Lung microvascular endothelial cell (primary cell): ENCODE measurements at regions not wholly inside any gene's neighbourhood (a gene's known extent, or its start where the extent isn't known, plus 50 kb on each side); places are given as distances from the start of the nearest gene placed in this dataset.

Experiments used
- DNase-seq, 2 donors: peaks; one replicate each; pipeline versions ENCODE4 v3.0.0 to v3.0.0-alpha.2; 2010; ENCODE audit warnings: low read depth in 2 of 2

DNA sequence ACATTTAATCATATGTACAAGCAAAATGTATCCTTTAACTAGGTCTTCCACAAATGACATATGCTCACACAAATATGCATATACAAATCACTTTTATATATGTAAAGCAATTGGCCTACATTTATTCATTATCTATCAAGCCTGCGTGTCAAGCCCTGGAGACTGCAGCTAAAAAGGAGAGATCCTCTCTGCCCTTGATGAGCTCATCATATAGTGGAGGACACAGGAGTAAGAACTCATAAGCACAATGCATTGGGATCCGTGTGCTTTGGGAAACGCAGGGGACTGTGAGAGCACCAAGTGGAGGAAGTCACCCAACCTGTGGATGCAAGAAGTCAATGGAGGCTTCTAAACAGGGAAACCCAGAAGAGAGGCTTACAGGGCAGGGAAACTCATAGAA, 735.7 kb downstream of the BCL11B start:
- no peak for DNase-seq

DNA sequence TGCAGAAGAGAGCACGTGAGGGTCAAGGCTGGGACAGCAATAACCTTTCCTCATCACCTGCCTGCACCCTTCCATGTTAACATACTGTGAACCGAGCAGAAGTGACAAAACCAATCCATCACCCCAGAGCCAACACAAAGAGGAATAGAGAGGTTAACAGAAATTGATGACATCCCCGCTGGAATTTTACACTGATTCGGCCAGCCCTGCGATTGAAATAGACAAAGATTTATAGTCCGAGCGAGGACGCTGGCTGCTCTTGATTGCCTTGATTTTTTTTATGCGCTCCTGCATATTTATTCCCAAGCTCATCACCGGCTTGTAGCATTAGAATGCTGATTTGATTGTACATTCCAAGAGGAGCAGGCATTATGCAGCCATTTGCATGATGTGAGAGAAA, 729.7 kb downstream of the BCL11B start:
- no peak for DNase-seq

DNA sequence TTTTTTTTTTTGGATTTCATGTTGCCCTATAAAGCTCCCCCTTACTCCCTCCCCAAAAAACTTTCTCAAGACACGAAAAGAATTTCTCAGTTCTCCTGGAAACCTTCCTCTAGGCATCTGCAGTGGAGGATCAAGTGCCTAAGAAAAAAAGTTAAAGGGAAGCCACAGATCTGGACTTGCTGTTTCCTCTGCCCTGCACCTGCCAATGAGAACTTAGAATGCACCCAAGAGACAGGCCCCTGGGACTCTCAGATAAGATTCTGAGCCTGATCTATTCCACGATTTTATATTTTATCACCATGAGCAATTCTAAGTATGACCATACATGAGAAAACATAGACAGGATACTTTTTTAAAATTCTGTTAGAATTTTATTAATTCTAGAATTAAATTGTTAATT, 728.9 kb downstream of the BCL11B start:
- DNase-seq = no peak

DNA sequence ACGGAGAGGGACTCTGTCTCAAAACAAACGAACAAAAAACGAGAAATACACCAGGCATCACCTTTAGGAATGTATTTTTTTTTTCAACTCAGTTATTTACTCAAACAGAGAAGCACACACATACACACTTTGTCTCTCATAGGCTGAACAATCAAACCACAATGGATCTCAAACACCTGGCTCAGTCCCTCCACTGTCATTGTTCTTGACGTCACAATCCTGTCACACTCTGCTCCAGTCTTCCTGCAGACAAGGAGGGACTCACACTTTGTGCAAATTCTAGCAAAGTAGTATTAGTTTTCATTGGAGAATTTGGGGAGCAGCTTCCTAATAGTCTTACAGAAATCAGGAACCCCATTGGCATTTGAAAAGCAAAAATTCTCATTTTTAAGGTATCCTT, 727.8 kb downstream of the BCL11B start:
- DNase-seq = no peak

DNA sequence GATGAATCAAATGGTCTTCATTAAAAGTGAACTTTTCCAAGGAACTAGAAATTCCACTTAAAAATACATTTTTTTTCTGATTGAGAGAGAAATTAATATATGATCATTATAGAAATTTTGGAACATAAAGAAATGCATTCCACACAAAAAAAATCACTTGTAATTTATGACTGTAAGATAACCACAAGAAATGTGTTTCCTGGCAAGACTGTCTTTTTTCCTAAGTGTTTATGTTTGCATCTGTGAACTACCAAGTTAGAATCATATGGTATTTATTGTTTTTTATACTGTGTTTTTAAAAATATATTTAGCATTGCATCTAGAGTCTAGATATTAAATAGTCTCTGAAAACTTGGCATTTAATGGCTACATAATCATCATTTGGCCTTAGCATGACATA, 726.8 kb downstream of the BCL11B start:
- DNase-seq = no peak

DNA sequence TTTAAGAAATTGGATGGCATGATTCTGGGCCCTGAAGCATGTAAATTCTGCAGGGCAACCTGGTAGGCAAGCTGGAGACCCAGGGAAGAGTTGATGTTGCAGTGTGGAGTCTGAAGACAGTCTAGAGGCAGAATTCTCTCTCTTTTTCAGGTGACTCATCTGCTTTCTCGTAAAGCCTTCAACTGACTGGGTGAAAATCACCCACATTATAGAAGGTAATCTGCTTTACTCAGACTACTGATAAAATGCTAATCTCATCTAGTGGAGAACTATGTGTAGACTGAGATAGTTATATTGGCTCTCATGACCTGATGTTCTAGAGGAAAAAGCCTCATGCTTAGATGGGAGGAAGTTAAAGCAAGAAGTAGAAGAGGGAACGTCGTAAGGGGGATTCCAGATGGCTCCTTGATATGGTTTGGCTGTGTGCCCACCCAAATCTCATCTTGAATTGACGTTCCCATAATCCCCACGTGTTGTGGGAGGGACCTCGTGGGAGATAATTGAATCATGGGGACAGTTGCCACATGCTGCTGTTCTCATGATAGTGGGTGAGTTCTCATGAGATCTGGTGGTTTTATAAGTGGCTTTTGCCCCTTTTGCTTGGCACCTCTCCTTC, 723.8 kb downstream of the BCL11B start:
- DNase-seq = no peak

DNA sequence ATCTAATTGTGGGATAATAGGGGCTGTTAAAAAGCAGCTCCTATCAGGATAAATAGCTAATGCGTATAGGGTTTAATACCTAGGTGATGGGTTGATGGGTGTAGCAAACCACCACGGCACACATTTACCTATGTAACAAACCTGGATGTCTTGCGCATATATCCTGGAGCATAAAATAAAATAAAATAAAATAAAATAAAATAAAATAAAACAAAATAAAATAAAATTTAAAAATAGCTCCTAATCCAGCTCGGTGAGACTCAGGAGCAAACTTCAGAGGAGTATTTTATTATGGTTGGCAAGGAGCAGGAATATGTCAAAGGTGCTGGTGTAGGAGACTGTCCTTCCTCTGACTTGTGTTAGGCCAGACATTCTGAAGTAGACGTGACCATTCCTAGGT, 721.0 kb downstream of the BCL11B start:
- no peak for DNase-seq

DNA sequence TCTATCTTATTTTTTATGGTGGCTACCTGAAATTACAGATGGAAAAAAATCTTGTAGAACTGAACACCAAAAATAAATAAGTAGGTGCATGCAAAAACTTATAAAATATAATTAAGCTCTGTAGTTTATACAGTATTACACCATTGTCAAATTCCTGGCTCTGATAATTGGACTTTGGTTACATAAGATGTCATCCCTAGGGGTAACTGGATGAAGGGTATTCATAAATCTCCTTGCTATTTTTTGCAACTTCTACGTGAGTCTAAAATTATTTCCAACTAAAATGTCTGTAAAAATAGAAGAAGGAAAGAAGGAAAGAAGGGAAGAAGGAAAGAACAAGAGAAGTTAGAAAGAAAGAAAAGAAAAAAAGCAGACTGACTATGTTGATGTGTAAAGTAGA, 716.6 kb downstream of the BCL11B start:
- no peak for DNase-seq

DNA sequence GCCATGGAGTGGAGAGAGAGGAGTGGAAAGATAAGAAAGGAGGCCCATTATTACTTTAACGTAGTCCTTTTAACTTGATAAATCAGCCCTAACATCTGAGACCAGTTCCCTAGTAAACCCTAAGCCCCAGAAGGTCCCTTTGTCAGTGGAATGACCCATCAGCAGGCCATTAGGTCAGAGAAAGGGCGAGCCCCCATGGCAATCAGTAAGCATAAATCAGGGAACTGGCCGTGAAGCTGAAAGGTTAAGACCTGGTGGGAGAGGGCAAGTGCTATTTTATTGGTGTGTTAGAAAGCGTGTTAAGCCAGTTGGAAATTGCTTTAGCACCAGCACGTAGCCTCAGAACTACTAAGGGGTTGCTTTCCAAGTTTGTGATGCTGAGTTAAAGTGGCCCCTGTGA, 708.0 kb downstream of the BCL11B start:
- DNase-seq = no peak

DNA sequence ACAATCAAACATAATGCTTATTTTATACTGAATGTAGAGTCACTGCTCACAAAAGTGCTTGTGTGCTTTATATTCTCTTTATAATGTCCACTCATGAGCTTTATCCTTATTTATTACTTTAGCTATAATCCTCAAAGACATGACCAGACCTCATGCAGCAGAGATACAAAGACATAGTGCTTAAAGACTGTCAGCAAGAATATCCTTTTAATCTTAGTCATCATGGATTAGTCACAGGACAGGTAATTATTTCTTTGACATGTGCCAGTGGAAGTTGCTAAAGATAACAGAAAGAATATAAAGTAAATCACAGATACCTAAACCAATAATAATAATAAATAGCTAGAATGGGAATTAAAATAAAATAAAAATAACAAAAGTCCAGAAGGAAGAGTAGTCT, 707.5 kb downstream of the BCL11B start:
- DNase-seq = no peak

DNA sequence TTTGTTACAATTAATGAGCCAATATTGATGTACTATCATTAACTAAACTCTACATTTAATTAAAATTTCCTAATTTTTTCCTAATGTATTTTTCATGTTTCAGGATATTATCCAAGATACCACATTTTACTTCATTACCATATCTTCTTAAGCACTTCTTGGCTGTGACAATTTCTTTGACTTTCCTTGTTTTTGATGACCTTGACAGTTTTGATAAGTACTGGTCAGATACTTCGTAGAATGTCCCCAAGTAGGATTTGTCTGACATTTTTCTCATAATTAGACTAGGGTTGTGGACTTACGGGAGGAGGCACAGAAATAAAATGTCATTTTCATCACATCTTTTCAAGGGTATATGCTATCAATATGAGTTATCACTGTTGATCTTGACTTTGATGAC, 700.9 kb downstream of the BCL11B start:
- no peak for DNase-seq

DNA sequence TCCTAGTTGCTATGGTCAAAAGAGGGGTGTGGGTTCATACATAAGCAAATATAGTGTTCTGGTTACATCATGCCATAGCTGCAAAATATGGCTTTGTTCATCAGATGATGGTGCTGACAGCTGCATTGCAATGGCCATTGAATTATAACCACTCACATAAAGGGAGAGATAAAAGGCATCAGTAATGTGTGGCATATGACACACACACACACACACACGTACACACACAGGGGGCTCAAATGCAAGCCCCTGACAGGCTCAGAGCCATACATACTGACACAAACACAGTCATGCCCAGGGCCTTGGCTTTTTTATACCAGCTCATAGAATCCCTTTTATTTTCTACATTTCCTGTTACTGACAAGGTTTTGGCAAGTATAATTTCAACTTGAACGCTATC, 698.9 kb downstream of the BCL11B start:
- no peak for DNase-seq

DNA sequence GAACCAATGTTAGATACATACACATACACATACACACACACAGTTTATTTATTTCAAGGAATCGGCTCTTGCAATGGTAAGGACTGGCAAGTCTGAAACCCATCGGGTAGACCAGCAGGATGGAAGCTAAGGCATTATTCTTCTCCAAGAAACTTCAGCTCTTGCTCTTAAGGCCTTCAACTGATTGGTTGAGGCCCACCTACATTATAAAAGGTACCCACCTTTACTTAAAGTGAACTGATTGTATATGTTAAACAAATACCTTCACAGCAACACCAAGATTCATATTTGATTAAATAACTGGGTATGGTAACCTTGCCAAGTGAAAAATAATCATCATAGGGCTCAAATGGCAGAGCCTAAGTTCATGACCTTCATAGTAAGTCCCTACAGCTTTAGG, 695.5 kb downstream of the BCL11B start:
- no peak for DNase-seq

DNA sequence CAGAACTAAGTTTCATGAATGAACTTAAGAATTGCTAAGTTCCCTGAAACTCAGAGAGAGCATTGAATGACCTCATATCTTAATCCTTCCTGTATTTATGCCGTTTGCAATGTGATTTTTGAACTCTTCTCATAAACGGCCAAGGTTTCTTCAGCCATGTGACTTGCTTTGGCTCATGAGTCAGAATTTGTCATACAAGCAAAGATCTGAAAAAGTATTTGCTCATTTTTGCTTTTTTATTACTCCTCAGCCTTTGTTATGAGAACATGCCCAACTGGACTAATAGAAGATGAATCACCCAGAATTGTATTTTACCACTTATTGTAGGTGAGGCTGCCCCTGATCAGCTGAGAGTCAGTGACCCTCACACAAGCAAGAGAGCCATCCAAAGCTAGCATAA, 693.8 kb downstream of the BCL11B start:
- DNase-seq = peak in 1 of 2 donors; percentile 10

DNA sequence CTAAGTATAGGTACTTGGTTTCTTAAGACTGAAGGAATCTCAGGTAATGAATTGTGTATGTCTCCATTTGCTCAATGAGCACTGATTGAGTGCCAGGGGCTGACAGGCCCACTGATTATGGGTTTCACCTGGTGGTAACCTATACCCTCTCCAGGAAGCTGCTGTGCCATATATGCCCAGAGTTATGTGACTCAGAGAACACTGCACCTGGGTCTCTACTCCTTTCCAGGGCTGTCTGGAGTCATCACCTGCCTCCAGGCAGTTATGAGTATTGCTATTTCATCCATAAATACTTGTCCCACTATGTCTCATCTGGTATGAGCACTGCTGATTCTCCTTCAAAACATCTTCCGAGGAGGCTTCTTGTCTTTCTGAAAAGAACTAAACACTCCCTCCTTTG, 692.9 kb downstream of the BCL11B start:
- no peak for DNase-seq

DNA sequence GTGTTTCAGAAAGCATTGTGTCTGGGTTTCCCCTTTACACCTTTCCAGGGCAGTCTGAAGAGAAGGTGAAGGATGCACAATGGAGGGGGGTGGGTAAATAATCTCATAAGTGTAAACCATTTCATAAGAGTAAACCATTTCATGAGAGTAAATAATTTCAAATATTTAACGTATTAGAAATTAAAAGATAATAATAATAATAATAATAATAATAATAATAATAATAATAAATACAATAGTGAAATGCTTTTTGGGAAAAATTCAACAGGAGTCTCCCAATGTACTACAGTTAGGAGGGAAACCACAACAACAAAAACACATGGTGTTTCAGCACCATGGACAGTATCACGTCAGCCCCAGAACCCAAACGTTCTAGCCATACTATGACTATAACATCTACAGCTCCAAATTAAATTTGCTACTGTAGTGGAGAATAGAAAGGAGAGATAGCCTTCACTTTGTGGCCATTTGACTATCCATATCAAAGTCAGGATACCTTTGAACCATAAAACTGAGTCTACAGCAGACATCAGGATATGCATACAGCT, 691.8 kb downstream of the BCL11B start:
- no peak for DNase-seq

DNA sequence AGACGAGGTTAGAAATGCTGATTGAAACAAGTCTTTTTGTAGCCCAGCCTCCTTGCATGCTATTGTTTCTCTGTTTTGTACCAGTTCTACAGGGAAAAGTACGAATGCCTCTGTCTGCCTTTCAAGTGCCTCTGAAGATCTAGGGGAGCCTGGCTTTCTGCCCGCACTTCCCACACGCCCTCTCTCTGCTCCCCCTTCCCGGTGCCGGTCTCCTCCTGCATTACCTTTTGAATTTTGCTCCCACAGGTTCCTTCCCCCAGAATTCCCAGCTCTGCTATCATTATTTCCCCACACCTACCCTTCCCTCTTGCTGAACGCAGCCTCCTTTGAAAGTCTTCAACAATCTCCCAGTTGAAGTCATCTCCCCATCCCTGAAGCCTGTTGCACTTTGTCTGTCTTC, 689.7 kb downstream of the BCL11B start:
- DNase-seq = no peak

DNA sequence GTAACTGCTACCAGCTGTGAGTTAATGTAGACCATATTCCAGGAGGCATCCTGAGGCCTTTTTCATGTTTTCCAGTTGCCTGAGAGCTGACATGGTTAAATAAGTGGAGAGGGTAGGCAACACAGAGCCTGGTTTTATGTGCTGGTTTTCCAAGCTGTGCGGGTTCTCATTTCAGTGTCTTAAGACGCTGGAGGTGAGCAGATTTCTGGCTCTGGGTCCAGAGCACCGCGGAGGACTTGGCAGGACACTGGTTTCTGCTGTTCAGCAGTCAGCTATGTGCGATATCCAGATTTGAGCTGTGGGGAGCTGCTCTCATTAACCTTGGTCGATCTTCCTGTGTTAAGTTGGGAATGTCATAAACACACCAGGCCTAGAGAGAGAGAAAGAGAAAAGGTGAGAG, 680.8 kb downstream of the BCL11B start:
- DNase-seq = no peak

DNA sequence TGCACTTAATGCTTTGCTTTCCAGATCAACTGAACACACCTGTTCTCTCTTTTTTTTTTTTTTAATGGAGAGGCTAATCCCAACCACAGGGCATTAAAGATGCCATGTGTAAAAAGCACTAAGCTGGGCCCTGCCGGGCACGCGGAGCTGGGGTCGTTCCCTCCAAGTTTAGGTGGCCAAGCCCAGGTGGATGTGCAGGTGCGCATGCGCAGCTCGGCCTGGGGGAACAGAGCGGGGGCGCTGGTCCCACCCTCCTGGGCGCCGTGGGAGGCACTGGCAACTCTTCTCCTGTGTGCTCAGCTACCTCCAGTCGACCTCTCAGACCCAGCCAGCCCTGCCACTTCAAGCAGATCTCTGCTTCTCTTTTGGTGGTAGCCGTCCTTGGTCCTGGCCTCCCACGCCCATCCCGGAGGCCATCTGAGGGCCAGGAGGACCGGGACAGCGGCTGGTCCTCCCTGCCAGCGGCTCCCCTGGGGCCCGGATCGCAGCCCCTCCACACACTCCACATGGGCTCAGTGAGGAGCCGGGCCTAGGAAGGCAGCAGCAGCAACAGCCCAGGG, 679.3 kb downstream of the BCL11B start:
- no peak for DNase-seq

DNA sequence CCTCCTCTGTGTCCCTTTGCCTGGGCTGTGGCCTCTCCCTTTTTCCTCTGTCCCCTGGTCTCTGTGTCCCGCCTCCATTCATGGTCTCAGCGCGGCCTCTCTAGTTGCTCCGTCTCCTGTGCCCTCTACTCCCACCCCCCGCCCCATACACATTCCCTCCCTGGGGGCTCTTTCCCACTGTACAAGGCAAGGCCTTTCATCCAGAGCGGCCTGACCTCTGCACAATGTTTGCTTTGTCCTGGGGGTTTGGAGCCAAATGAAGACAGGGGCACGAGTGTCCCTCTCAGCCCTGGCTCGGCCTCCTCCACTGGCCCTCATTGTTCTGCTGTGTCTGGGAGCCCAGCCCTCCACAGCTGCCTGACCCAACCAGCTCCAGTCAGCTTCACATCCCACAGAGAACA, 678.6 kb downstream of the BCL11B start:
- DNase-seq = no peak

DNA sequence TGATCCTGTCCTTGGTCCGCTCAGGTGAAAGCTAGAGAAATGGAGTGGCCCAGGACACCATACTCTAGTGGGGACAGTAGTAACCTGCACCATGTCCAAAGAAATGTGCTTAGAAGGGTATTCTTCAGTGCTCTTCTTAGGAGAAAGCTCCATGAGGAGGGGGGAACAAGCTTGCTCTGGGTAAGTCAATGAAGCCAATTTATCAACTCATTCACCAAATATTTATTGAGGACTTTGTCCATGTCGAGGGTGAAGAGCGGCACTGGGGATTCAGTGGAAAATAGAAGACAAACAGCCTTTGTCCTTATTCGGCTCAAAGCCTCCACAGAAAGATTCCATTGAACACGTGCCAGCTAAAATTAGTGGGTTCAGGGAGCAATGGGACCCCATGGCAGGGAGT, 677.8 kb downstream of the BCL11B start:
- no peak for DNase-seq

DNA sequence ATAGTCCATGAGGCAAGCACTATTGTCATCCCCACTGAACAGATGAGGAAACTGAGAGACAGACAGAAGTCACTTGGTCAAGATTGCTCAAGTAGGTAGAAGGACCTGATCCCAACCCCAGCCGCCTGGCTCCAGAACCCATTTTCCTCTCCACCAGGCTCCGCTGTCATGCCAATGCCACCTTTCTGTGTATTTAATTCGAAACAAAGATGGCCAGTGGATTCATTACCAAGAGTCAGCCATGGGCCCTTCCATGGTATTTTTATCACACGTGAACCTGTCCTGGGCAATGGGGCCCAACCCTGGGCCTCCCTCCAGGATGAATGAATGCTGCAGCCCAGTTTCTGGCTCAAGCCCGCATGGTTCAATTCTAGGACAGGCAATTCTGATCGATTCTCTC, 673.4 kb downstream of the BCL11B start:
- no peak for DNase-seq

DNA sequence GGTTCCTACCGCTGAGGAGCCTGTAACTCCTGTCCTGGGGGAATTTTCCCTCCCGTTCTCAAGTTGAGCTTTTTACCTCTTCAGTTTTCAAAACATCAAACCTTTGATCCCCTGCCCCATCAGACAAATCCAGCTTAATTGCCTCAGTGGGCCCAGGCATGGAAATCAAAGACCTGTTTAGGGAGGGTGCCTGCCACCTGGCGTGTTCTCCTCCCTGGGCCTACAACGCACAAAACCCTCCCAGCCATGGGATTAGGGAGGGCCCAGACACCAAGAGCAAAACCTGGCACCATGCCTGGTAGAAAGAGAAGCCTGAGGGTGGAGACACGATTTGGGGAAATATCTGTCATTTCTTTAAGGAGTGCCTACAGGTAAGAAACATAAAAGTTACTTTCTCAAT, 672.9 kb downstream of the BCL11B start:
- DNase-seq = no peak

DNA sequence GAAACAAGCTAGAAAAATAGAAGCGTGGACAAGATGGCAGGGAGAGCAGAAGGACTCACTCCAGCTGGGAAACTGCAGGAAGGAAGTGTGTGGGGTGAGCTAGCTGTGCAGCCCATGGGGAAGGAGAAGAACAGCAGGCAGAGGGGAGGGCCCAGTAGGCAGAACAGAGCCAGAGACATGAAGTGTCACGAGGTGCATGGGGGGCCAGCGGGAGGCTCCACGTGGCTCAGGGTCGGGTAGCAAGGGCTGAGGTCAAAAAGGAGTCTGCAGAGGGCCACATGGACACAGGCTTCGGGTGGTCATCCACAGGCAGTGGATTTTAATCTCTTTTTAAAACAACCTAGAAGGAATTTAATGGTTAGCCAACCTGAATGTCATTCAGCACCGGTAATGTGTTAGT, 669.0 kb downstream of the BCL11B start:
- no peak for DNase-seq
